ENCODE measurements at regions not wholly inside any gene's neighbourhood (a gene's known extent, or its start where the extent isn't known, plus 50 kb on each side); places are given as distances from the start of the nearest gene placed in this dataset.

- TF ChIP-seq REST (IDR thresholded peaks at IDR 0.05; ENCODE audit: insufficient replicate concordance, low read depth) (no peak), POLR2AphosphoS5 (IDR thresholded peaks at IDR 0.05; ENCODE audit: low read depth) (no peak)
- TF ChIP-seq, protein P1, sequence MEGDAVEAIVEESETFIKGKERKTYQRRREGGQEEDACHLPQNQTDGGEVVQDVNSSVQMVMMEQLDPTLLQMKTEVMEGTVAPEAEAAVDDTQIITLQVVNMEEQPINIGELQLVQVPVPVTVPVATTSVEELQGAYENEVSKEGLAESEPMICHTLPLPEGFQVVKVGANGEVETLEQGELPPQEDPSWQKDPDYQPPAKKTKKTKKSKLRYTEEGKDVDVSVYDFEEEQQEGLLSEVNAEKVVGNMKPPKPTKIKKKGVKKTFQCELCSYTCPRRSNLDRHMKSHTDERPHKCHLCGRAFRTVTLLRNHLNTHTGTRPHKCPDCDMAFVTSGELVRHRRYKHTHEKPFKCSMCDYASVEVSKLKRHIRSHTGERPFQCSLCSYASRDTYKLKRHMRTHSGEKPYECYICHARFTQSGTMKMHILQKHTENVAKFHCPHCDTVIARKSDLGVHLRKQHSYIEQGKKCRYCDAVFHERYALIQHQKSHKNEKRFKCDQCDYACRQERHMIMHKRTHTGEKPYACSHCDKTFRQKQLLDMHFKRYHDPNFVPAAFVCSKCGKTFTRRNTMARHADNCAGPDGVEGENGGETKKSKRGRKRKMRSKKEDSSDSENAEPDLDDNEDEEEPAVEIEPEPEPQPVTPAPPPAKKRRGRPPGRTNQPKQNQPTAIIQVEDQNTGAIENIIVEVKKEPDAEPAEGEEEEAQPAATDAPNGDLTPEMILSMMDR (IDR thresholded peaks at IDR 0.05; ENCODE audit: insufficient read depth, low read length): no peak
Measured at GRCh38 chr10:4382811-4383210, 443.2 kb upstream of the AKR1E2 start.
